Fibroblast of lung (primary cell): ENCODE measurements at regions not wholly inside any gene's neighbourhood (a gene's known extent, or its start where the extent isn't known, plus 50 kb on each side); places are given as distances from the start of the nearest gene placed in this dataset.

Experiments used
- DNase-seq, 2 donors: peaks; one replicate each; pipeline versions ENCODE4 v3.0.0 to v3.0.0-alpha.2; 2010; ENCODE audit warnings: low read depth in 2 of 2
- H2AFZ ChIP-seq: 2 replicates; pipeline ENCODE4 v1.5.1; 2012; ENCODE audit warnings: low read length, control low read depth, inconsistent platforms
- H3K27ac ChIP-seq: 2 replicates; pipeline ENCODE4 v1.5.1; 2011; ENCODE audit warnings: low read length, control low read depth; ENCODE audit not compliant: insufficient read depth
- H3K27me3 ChIP-seq: 2 replicates; pipeline ENCODE4 v1.5.1; 2011; ENCODE audit warnings: mild to moderate bottlenecking, low read length; ENCODE audit not compliant: control insufficient read depth, insufficient read depth
- H3K36me3 ChIP-seq: 2 replicates; pipeline ENCODE4 v1.5.1; 2011; ENCODE audit warnings: low read length; ENCODE audit not compliant: control insufficient read depth, insufficient read depth
- H3K4me1 ChIP-seq: 2 replicates; pipeline ENCODE4 v1.5.1; 2011; ENCODE audit warnings: low read length; ENCODE audit not compliant: control insufficient read depth, insufficient read depth; ENCODE audit errors: extremely low read depth
- H3K4me2 ChIP-seq: 2 replicates; pipeline ENCODE4 v1.5.1; 2011; ENCODE audit warnings: low read length, control low read depth; ENCODE audit not compliant: insufficient read depth; ENCODE audit errors: extremely low read depth
- H3K4me3 ChIP-seq, 4 experiments: fragments of 200-600 bp in 1 of 4; sonication (generic) in 1 of 4; replicated peaks in 1 of 4; 2 replicates each; pipeline ENCODE4 v1.5.1; 2011 to 2016; ENCODE audit warnings: low read length in 4 of 4, low read depth in 3 of 4, mild to moderate bottlenecking in 3 of 4, control low read depth in 2 of 4, inconsistent platforms in 1 of 4, mixed read lengths in 1 of 4; ENCODE audit not compliant: insufficient read depth in 1 of 4; ENCODE audit errors: control extremely low read depth in 1 of 4
- H3K79me2 ChIP-seq: 2 replicates; pipeline ENCODE4 v1.5.1; 2012; ENCODE audit warnings: mild to moderate bottlenecking, low read length, inconsistent platforms; ENCODE audit not compliant: control insufficient read depth, insufficient read depth
- H3K9ac ChIP-seq: 2 replicates; pipeline ENCODE4 v1.5.1; 2011; ENCODE audit warnings: mild to moderate bottlenecking, low read length, control low read depth; ENCODE audit not compliant: insufficient read depth
- H3K9me3 ChIP-seq: 2 replicates; pipeline ENCODE4 v1.5.1; 2012; ENCODE audit warnings: low read depth, low read length; ENCODE audit not compliant: control insufficient read depth, insufficient read depth
- H4K20me1 ChIP-seq: 2 replicates; pipeline ENCODE4 v1.5.1; 2011; ENCODE audit warnings: low read length; ENCODE audit not compliant: control insufficient read depth, insufficient read depth; ENCODE audit errors: extremely low read depth
- CTCF ChIP-seq, 2 donors: IDR thresholded peaks in 1 of 2; conservative IDR thresholded peaks in 1 of 2; 1 replicate in 1 of 2; 2 replicates in 1 of 2; pipeline ENCODE4 v1.5.1; 2011 to 2012; ENCODE audit warnings: low read length in 2 of 2, control low read depth in 1 of 2, inconsistent platforms in 1 of 2, low read depth in 1 of 2, mild to moderate bottlenecking in 1 of 2
- EZH2 ChIP-seq: IDR thresholded peaks from 2 replicates; pipeline ENCODE4 v1.5.1; 2012; ENCODE audit warnings: low read length, control low read depth, mild to moderate bottlenecking; ENCODE audit errors: missing control alignments

- TF ChIP-seq EZH2 (no peak), CTCF (conservative IDR thresholded peaks at IDR 0.05 in 1 of 2, IDR thresholded peaks at IDR 0.05 in 1 of 2; ENCODE audit: low read depth in 1 of 2, low read length in 2 of 2) (no peak)
- H3K4me3 ChIP-seq = no peak overlapping the region
- peak in 1 of 2 donors; percentile 44 for DNase-seq
Observed at GRCh38 chr7:19537942-19538401, 170.9 kb downstream of the POLR1F start.

GRCh38 chr7:19533266-19533665 is 175.6 kb downstream of the POLR1F start:
- no peaks in the 10 kb centered on the region for H3K9me3 ChIP-seq
- no peaks in the 10 kb centered on the region for H3K79me2 ChIP-seq
- H2AFZ ChIP-seq = no peak overlapping the region
- H3K4me2 ChIP-seq = no peak overlapping the region
- H3K4me1 ChIP-seq = no peaks in the 10 kb centered on the region
- no peak overlapping the region for H3K27ac ChIP-seq
- H3K36me3 ChIP-seq = no peaks in the 10 kb centered on the region
- H3K9ac ChIP-seq = no peak overlapping the region
- no peaks in the 10 kb centered on the region for H4K20me1 ChIP-seq
- no peaks in the 10 kb centered on the region for H3K27me3 ChIP-seq
- no peak overlapping the region for H3K4me3 ChIP-seq
- TF ChIP-seq CTCF (conservative IDR thresholded peaks at IDR 0.05 in 1 of 2, IDR thresholded peaks at IDR 0.05 in 1 of 2; ENCODE audit: low read depth in 1 of 2, low read length in 2 of 2) (no peak), EZH2 (no peak)
- no peak for DNase-seq

More at GRCh38 chr7:19537942-19538401, 170.9 kb downstream of the POLR1F start:
- no peaks in the 10 kb centered on the region for H3K4me1 ChIP-seq
- no peaks in the 10 kb centered on the region for H4K20me1 ChIP-seq
- H3K79me2 ChIP-seq = no peaks in the 10 kb centered on the region
- no peak overlapping the region for H2AFZ ChIP-seq
- H3K4me2 ChIP-seq = no peak overlapping the region
- no peaks in the 10 kb centered on the region for H3K9me3 ChIP-seq
- H3K36me3 ChIP-seq = no peaks in the 10 kb centered on the region
- no peak overlapping the region for H3K9ac ChIP-seq
- H3K27ac ChIP-seq = no peak overlapping the region
- no peaks in the 10 kb centered on the region for H3K27me3 ChIP-seq

- Histone ChIP-seq H3K36me3 (no peaks in the 10 kb centered on the region), H3K4me2 (no peak overlapping the region), H3K9ac (no peak overlapping the region), H3K9me3 (no peaks in the 10 kb centered on the region), H3K4me3 (no peak overlapping the region), H2AFZ (no peak overlapping the region), H3K4me1 (no peaks in the 10 kb centered on the region), H3K79me2 (no peaks in the 10 kb centered on the region), H4K20me1 (no peaks in the 10 kb centered on the region), H3K27ac (no peak overlapping the region), H3K27me3 (no peaks in the 10 kb centered on the region)
- no peak for DNase-seq
- no peak for TF ChIP-seq EZH2
- no peak for TF ChIP-seq CTCF (conservative IDR thresholded peaks at IDR 0.05 in 1 of 2, IDR thresholded peaks at IDR 0.05 in 1 of 2; ENCODE audit: low read depth in 1 of 2, low read length in 2 of 2)
Observed at GRCh38 chr7:19530852-19531251, 178.0 kb downstream of the POLR1F start.
